Glomerular visceral epithelial cell (primary cell): ENCODE measurements at regions not wholly inside any gene's neighbourhood (a gene's known extent, or its start where the extent isn't known, plus 50 kb on each side); places are given as distances from the start of the nearest gene placed in this dataset.

Experiments used
- DNase-seq: peaks from one replicate; pipeline ENCODE4 v3.0.0-alpha.2; 2016; ENCODE audit errors: extremely low spot score

GRCh38 chr7:17396692-17397091 is 98.2 kb downstream of the AHR start:
- DNase-seq: no peak

GRCh38 chr7:17401791-17402627 is 103.6 kb downstream of the AHR start:
- no peak for DNase-seq

GRCh38 chr7:17402628-17403278 is 104.3 kb downstream of the AHR start:
- no peak for DNase-seq

GRCh38 chr7:17404006-17404405 is 105.6 kb downstream of the AHR start:
- DNase-seq: no peak

GRCh38 chr7:17405786-17406185 is 107.3 kb downstream of the AHR start:
- DNase-seq: peak; percentile 68

- no peak for DNase-seq
Observed at GRCh38 chr7:17406738-17407137, 108.3 kb downstream of the AHR start.

GRCh38 chr7:17407229-17407628 is 108.8 kb downstream of the AHR start:
- no peak for DNase-seq

- DNase-seq: peak; percentile 84
Observed at GRCh38 chr7:17408245-17408903, 109.9 kb downstream of the AHR start.

- no peak for DNase-seq
Observed at GRCh38 chr7:17408904-17409290, 110.4 kb downstream of the AHR start.

GRCh38 chr7:17411922-17412321 is 113.5 kb downstream of the AHR start:
- no peak for DNase-seq

- DNase-seq: no peak
Observed at GRCh38 chr7:17412883-17413282, 114.4 kb downstream of the AHR start.

GRCh38 chr7:17415955-17416354 is 117.5 kb downstream of the AHR start:
- no peak for DNase-seq

- DNase-seq: peak; percentile 32
Observed at GRCh38 chr7:17420308-17421015, 122.0 kb downstream of the AHR start.

- no peak for DNase-seq
Observed at GRCh38 chr7:17421941-17422340, 123.5 kb downstream of the AHR start.

- no peak for DNase-seq
Observed at GRCh38 chr7:17422966-17423365, 124.5 kb downstream of the AHR start.

GRCh38 chr7:17427924-17428323 is 129.5 kb downstream of the AHR start:
- DNase-seq: no peak

GRCh38 chr7:17429579-17429978 is 131.1 kb downstream of the AHR start:
- no peak for DNase-seq

GRCh38 chr7:17432793-17433192 is 134.3 kb downstream of the AHR start:
- DNase-seq: no peak

GRCh38 chr7:17434191-17434590 is 135.7 kb downstream of the AHR start:
- DNase-seq: no peak

GRCh38 chr7:17434841-17435692 is 136.6 kb downstream of the AHR start:
- no peak for DNase-seq

- DNase-seq: no peak
Observed at GRCh38 chr7:17436126-17436525, 137.7 kb downstream of the AHR start.
